ENCODE measurements at regions not wholly inside any gene's neighbourhood (a gene's known extent, or its start where the extent isn't known, plus 50 kb on each side); places are given as distances from the start of the nearest gene placed in this dataset.

DNA sequence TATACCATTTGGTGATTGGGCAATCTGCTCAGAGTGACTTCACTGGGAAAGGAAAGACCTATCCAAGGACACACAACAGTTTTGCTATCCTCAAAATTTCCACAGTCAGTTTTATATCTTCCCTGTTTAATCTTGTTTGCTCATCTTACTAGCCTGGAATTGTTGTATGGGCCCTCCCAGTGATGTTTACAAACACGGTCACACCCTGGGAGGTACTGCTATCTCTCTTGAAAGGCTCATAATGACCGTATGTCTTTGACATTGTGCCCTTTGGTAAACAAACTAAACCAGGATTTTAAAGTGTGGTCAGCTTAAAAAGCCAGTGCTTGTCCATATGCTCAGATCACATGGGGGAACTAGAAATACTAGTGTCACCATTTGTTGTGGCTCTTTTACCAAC, 277.0 kb downstream of the CDH2 start:
- H3K36me3 ChIP-seq: no peaks in the 10 kb centered on the region
- H3K4me3 ChIP-seq: no peak overlapping the region
- no peaks in the 10 kb centered on the region for H3K27me3 ChIP-seq
- H3K27ac ChIP-seq: no peak overlapping the region
- ATAC-seq (no peak), DNase-seq (no peak)
- TF ChIP-seq, protein P1, sequence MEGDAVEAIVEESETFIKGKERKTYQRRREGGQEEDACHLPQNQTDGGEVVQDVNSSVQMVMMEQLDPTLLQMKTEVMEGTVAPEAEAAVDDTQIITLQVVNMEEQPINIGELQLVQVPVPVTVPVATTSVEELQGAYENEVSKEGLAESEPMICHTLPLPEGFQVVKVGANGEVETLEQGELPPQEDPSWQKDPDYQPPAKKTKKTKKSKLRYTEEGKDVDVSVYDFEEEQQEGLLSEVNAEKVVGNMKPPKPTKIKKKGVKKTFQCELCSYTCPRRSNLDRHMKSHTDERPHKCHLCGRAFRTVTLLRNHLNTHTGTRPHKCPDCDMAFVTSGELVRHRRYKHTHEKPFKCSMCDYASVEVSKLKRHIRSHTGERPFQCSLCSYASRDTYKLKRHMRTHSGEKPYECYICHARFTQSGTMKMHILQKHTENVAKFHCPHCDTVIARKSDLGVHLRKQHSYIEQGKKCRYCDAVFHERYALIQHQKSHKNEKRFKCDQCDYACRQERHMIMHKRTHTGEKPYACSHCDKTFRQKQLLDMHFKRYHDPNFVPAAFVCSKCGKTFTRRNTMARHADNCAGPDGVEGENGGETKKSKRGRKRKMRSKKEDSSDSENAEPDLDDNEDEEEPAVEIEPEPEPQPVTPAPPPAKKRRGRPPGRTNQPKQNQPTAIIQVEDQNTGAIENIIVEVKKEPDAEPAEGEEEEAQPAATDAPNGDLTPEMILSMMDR (IDR thresholded peaks at IDR 0.05): no peak
- peaks cover 0 to 9% of the 10 kb centered on the region in 2 donors for H3K9me3 ChIP-seq
- no peaks in the 10 kb centered on the region for H3K4me1 ChIP-seq
- intact Hi-C loops (cut with DNase I): no loop called here

DNA sequence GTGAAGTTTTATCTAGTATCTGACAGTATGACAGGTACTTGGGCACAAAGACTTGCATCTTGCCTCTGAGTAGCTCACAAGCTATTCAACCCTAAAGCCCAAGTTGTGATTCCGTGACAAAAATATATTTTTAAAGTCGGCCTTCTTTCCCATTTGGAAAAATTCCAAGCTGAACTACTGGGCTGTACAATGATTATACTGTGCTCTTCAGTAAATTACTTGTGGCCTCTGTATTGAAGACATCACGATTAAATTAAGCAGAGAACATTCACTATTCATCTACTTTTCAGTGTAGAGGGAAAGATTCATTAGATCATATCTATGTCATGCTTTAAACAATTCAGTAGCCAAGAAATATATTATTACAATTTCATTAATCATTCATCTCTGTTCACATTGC, 282.2 kb downstream of the CDH2 start:
- no peak overlapping the region for H3K27ac ChIP-seq
- intact Hi-C loops (cut with DNase I): no loop called here
- TF ChIP-seq, protein P1 (IDR thresholded peaks at IDR 0.05): no peak

GRCh38 chr18:27887711-27888495, 289.0 kb downstream of the CDH2 start:
- Histone ChIP-seq H3K27me3 (no peaks in the 10 kb centered on the region), H3K4me1 (no peaks in the 10 kb centered on the region), H3K36me3 (no peaks in the 10 kb centered on the region), H3K9me3 (peaks cover 0 to 2% of the 10 kb centered on the region in 2 donors), H3K27ac (no peak overlapping the region), H3K4me3 (no peak overlapping the region)
- TF ChIP-seq, protein P1 (IDR thresholded peaks at IDR 0.05): no peak
- DNase-seq (no peak), ATAC-seq (no peak)
- intact Hi-C loops (cut with DNase I): no loop called here

More for the DNA sequence above, 282.2 kb downstream of the CDH2 start:
- no peak overlapping the region for H3K4me3 ChIP-seq
- no peaks in the 10 kb centered on the region for H3K27me3 ChIP-seq
- H3K4me1 ChIP-seq: no peaks in the 10 kb centered on the region
- no peaks in the 10 kb centered on the region for H3K9me3 ChIP-seq
- no peaks in the 10 kb centered on the region for H3K36me3 ChIP-seq
- ATAC-seq (no peak), DNase-seq (no peak)

DNA sequence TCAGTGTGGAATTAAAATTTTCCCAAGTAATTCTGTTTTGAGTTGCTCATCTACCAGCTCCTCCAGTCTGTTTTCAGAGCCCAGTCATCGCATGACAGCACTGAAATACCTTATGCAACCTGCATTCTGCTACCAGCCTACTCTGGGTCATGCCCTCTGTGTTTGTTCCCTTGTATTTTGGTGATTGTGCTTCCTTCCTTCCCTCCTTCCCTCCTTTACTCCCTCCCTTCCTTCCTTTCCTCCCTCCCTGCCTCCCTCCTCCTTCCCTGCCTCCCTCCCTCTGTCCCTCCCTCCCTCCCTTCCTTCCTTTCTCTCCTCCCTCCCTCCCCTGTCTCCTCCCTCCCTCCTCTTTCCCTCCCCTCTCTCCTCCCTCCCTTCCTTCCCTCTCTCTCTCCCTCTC, 289.6 kb downstream of the CDH2 start:
- H3K4me1 ChIP-seq: no peaks in the 10 kb centered on the region
- ATAC-seq: no peak

GRCh38 chr18:27879540-27879939, 297.4 kb downstream of the CDH2 start:
- Histone ChIP-seq H3K27ac (no peak overlapping the region), H3K27me3 (no peaks in the 10 kb centered on the region), H3K36me3 (no peaks in the 10 kb centered on the region), H3K4me3 (no peak overlapping the region), H3K9me3 (no peaks in the 10 kb centered on the region), H3K4me1 (no peaks in the 10 kb centered on the region)
- ATAC-seq (no peak), DNase-seq (no peak)
- TF ChIP-seq, protein P1 (IDR thresholded peaks at IDR 0.05): no peak
- intact Hi-C loops (cut with DNase I): no loop called here

More for the DNA sequence above, 289.6 kb downstream of the CDH2 start:
- TF ChIP-seq, protein P1 (IDR thresholded peaks at IDR 0.05): no peak
- Histone ChIP-seq H3K27ac (no peak overlapping the region), H3K27me3 (no peaks in the 10 kb centered on the region), H3K4me3 (no peak overlapping the region), H3K9me3 (peaks cover 0 to 2% of the 10 kb centered on the region in 2 donors), H3K36me3 (no peaks in the 10 kb centered on the region)
- DNase-seq: no peak
- intact Hi-C loops (cut with DNase I): no loop called here

Data from left lung (tissue), 4 donors.